GM12892 (cell line): ENCODE measurements at regions not wholly inside any gene's neighbourhood (a gene's known extent, or its start where the extent isn't known, plus 50 kb on each side); places are given as distances from the start of the nearest gene placed in this dataset.

Experiments
- POLR2A ChIP-seq: IDR thresholded peaks from 2 replicates; pipeline ENCODE4 v1.6.1; 2011; ENCODE audit warnings: low read depth, low read length, control low read depth
- POLR2AphosphoS5 ChIP-seq: IDR thresholded peaks from 2 replicates; pipeline ENCODE4 v1.6.1; 2011; ENCODE audit warnings: low read depth, low read length, control low read depth
- TAF1 ChIP-seq: IDR thresholded peaks from 2 replicates; pipeline ENCODE4 v1.6.1; 2011; ENCODE audit warnings: low read depth, mild to moderate bottlenecking, control low read depth, low read length, borderline replicate concordance

- no peak for TF ChIP-seq POLR2A
- no peak for TF ChIP-seq TAF1
- no peak for TF ChIP-seq POLR2AphosphoS5
Measured at GRCh38 chr2:236686561-236686960, 116.9 kb downstream of the ACKR3 start.
